Left lung (tissue), 4 donors: ENCODE measurements at regions not wholly inside any gene's neighbourhood (a gene's known extent, or its start where the extent isn't known, plus 50 kb on each side); places are given as distances from the start of the nearest gene placed in this dataset.

Experiments
- ATAC-seq: fragments of 200-7000 bp; cut with Tn5 transposase; one replicate; pipeline ENCODE4 v1.9.1; 2020; ENCODE audit warnings: moderate library complexity
- DNase-seq, 4 donors: peaks; one replicate each; pipeline ENCODE4 v3.0.0-alpha.2; 2013 to 2020
- H3K27ac ChIP-seq, 2 donors: fragments of 200-600 bp; sonication (generic) in 1 of 2; one replicate each; pipeline versions ENCODE4 v1.5.0 to v1.8.0; 2020 to 2021
- H3K27me3 ChIP-seq, 2 donors: fragments of 200-600 bp; sonication (generic) in 1 of 2; one replicate each; pipeline versions ENCODE4 v1.5.0 to v1.8.0; 2020 to 2021
- H3K36me3 ChIP-seq, 2 donors: fragments of 200-600 bp; sonication (generic) in 1 of 2; one replicate each; pipeline versions ENCODE4 v1.5.0 to v1.8.0; 2020 to 2021
- H3K4me1 ChIP-seq, 2 donors: fragments of 200-600 bp; one replicate each; pipeline ENCODE4 v1.8.0; 2021
- H3K4me3 ChIP-seq, 2 donors: fragments of 200-600 bp; sonication (generic) in 1 of 2; one replicate each; pipeline versions ENCODE4 v1.5.0 to v1.8.0; 2020 to 2021; ENCODE audit warnings: mild to moderate bottlenecking in 1 of 2
- H3K9me3 ChIP-seq, 2 donors: fragments of 200-600 bp; sonication (generic) in 1 of 2; one replicate each; pipeline versions ENCODE4 v1.5.0 to v1.8.0; 2020 to 2021
- intact Hi-C, 2 donors: fragments of 100-400 bp; cut with DNase I; formaldehyde crosslinking; loops; one replicate each; pipeline versions ENCODE4 v1.11.2 to v1.14.2; 2022
- TF ChIP-seq, protein P1 (sequence below), 2 donors: fragments of 200-600 bp; sonication (generic) in 1 of 2; IDR thresholded peaks; one replicate each; pipeline versions ENCODE4 v1.5.0 to v1.8.0; 2021; ENCODE audit warnings: antibody characterized with exemption in 2 of 2
- donor health status: DM: no; HTN: yes; CAD: no.
- donor health status: DM: no; HTN: no; CAD: no.

DNA sequence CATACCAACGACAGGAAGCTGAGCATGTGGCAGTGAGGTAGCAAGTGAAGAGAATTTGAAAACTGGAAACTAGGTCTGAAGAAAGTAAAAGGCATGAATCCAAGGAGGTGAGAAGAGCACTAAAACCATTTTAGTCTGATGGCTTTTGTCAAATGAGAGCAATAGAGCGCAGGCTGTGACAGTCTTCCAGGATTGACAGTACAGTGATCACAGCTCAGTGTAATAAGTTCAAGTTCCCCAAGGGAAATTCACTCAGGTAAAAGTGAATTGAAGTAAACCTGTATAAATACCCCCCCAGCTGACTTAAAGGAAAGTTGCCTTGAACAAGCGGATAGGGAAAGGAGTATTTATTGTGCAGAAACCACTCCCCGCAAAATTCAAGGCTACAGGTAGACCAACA, 224.2 kb upstream of the CRBN start:
- ATAC-seq (no peak), DNase-seq (no peak)
- H3K27me3 ChIP-seq: no peaks in the 10 kb centered on the region
- H3K36me3 ChIP-seq: no peaks in the 10 kb centered on the region
- no peak overlapping the region for H3K4me3 ChIP-seq
- no peaks in the 10 kb centered on the region for H3K4me1 ChIP-seq
- intact Hi-C loops: no loop called here
- no peak overlapping the region for H3K27ac ChIP-seq
- TF ChIP-seq, protein P1, sequence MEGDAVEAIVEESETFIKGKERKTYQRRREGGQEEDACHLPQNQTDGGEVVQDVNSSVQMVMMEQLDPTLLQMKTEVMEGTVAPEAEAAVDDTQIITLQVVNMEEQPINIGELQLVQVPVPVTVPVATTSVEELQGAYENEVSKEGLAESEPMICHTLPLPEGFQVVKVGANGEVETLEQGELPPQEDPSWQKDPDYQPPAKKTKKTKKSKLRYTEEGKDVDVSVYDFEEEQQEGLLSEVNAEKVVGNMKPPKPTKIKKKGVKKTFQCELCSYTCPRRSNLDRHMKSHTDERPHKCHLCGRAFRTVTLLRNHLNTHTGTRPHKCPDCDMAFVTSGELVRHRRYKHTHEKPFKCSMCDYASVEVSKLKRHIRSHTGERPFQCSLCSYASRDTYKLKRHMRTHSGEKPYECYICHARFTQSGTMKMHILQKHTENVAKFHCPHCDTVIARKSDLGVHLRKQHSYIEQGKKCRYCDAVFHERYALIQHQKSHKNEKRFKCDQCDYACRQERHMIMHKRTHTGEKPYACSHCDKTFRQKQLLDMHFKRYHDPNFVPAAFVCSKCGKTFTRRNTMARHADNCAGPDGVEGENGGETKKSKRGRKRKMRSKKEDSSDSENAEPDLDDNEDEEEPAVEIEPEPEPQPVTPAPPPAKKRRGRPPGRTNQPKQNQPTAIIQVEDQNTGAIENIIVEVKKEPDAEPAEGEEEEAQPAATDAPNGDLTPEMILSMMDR (IDR thresholded peaks at IDR 0.05): no peak
- peaks cover 0 to 46% of the 10 kb centered on the region in 2 donors for H3K9me3 ChIP-seq

DNA sequence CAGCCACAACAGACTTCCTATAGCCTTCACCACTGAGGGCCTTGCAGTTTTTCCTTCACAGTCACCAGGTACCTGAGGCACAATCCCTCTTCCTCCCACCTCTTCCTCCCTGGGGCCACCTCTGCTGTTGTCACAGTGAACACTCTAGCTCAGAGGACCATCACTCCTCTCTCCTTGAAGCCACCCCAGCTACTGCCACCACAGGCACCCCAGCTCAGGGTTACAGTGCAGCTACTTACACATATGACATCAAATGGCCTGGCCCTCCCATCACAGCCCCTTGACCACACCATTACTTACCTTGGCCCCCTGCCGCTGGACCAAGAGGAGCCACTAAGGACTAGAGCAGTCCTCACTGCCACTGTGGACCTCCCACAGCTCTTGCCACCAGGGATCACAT, 213.5 kb upstream of the CRBN start:
- ATAC-seq (no peak), DNase-seq (no peak)
- Histone ChIP-seq H3K36me3 (no peaks in the 10 kb centered on the region), H3K4me1 (no peaks in the 10 kb centered on the region), H3K9me3 (peaks cover 0 to 6% of the 10 kb centered on the region in 2 donors), H3K27me3 (no peaks in the 10 kb centered on the region), H3K4me3 (no peak overlapping the region), H3K27ac (no peak overlapping the region)
- TF ChIP-seq, protein P1 (IDR thresholded peaks at IDR 0.05): no peak
- intact Hi-C loops: no loop called here

DNA sequence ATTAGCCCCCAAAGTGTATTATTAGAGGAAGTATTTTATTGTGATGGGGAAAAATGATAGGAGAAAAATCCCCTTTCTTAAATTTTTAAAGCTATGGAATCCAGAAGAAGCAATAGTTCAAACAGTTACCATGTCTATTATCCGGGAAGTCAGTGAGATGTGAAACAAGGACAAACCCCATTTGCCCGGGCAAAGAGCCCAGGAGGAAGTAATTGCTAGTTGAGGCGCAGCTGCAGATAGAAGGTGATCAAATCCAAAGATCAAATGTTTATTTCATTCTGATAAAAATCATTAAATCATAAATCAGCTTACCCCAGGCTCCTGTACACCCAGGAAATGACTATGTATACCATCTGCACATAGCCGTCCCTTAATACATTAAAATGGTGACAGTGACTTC, 204.0 kb upstream of the CRBN start:
- TF ChIP-seq, protein P1 (IDR thresholded peaks at IDR 0.05): no peak
- Histone ChIP-seq H3K27me3 (no peaks in the 10 kb centered on the region), H3K36me3 (no peaks in the 10 kb centered on the region), H3K9me3 (no peaks in the 10 kb centered on the region), H3K27ac (no peak overlapping the region), H3K4me3 (no peak overlapping the region), H3K4me1 (no peaks in the 10 kb centered on the region)
- intact Hi-C loops: no loop called here
- ATAC-seq (no peak), DNase-seq (no peak)

DNA sequence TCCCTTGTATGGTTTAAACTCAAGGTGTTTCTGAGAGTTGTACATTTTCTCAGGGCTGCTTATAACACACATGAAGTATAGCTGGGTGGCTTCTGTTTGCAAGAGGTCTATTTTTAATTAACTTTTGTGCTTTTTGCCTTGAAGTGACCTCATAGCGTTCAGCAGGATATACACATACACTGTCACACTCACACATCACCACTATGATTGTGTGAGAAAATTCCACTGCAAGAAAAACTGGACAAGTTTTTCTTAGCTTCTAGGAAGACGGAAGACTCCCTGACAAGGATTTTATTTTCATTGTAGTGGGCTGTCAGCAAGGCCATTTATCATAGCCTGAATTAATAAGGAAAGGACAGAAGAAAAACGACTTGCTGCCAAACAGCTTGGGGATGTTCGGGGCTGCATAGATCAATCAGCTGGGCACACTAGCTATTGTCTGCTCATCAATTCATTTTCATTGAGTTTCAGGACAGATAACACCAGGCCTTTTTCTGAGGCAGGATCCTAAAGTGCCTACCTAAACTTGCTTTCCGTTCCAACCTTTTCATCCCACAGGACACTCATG, 192.8 kb upstream of the CRBN start:
- Histone ChIP-seq H3K36me3 (no peaks in the 10 kb centered on the region), H3K27me3 (no peaks in the 10 kb centered on the region), H3K27ac (no peak overlapping the region), H3K9me3 (peaks cover 0 to 19% of the 10 kb centered on the region in 2 donors), H3K4me1 (no peaks in the 10 kb centered on the region), H3K4me3 (no peak overlapping the region)
- DNase-seq (no peak), ATAC-seq (no peak)
- TF ChIP-seq, protein P1 (IDR thresholded peaks at IDR 0.05): no peak
- intact Hi-C loops: no loop called here

DNA sequence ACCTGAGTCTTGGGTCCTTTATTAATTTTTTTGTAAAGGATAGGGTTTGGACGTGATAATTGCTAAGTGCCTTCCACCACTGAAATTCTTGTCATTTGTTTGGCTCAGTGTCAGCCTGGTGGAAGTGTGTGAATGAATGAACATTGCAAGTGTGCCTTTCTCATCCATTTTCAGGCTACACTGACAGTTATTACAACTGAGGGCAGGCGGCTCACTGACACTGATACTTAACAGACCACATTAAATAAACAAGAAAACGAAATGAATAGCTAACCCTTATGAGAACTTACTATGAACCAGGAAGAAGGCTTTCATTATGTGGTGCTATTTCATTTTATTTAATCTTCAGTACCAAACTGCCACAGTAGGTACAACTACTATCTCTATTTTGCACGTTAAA, 188.8 kb upstream of the CRBN start:
- ATAC-seq: no peak
- DNase-seq: no peak
- TF ChIP-seq, protein P1 (IDR thresholded peaks at IDR 0.05): no peak
- Histone ChIP-seq H3K9me3 (no peaks in the 10 kb centered on the region), H3K4me1 (no peaks in the 10 kb centered on the region), H3K27me3 (no peaks in the 10 kb centered on the region), H3K4me3 (no peak overlapping the region), H3K27ac (no peak overlapping the region), H3K36me3 (no peaks in the 10 kb centered on the region)
- intact Hi-C loops: no loop called here
